Activated T-helper 1 cell treated with Interleukin-2 at 50 U/mL for 16 hours (primary cell): ENCODE measurements at regions not wholly inside any gene's neighbourhood (a gene's known extent, or its start where the extent isn't known, plus 50 kb on each side); places are given as distances from the start of the nearest gene placed in this dataset.
"Not testable (repeated sequence)": the region's sequence is repeated elsewhere in the genome, so short reads cannot be mapped to it uniquely, and the experiment has no call there.

Experiments used
- DNase-seq: peaks from one replicate; pipeline ENCODE4 v3.0.0-alpha.2; 2020; ENCODE audit warnings: low read depth

- no peak for DNase-seq
Observed at GRCh38 chr10:123318516-123318915, 164.3 kb downstream of the BUB3 start.

GRCh38 chr10:123320091-123320490, 165.9 kb downstream of the BUB3 start:
- DNase-seq, result no peak

DNA sequence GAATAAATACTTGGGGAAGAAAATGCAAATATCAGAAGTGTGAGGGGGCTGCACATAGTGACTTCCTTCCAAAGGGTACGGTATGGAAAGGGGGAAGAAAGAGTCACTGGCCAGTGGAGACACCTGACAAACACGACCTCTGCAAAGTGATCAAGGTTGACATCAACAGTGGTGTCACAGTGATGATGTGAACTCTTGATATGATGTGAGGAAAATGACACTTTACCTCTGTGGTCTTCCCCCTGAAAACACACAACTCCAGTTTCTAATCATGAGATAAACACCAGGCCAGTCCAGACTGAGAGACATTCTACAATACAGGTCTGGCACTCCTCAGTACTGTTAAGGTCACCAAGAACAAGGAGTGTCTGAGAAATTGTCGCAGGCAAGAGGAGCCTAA, 169.7 kb downstream of the BUB3 start:
- DNase-seq, result no peak

DNA sequence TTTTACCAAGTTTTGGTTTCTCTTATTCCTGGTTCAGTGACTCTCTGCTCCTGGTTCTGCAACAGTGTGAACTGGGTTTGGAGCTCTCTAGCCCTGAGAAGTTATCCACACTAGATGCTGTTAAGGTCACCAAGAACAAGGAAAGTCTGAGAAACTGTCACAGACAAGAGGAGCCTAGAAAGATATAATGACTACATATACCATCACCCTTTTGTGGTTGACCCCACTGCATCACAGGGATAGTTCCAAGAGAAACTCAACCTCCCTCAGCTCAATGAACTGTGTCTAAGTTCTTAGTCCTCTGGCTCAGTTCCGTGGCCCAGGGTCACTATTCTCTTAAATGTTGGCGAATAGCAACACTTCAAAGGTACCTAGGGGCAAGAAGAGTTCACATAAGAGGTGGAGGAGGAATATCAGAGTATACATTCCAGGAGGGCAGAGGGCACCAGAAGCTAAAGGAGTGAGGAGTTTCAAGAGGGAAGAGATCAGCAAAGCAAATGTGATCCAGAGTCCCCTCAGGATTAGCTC, 171.5 kb downstream of the BUB3 start:
- DNase-seq, result no peak

DNA sequence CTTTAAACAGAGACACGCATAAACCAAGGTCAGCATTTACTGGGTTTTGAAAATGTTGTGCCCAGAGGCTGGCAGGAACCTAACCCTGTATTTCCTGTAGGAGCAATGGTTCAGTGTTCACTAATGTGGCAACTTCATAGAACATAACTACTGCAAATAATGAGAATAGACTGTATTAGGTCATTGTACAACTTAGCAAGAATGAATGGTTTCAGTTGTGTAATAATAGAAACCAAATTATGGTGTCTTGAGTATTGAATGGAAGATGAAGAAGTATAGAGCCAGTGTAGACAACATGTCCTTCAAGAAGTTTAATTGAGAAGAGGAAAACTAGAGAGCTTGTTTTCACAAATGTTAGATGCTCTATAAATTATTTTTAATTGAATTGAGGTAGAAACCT, 172.5 kb downstream of the BUB3 start:
- no peak for DNase-seq

GRCh38 chr10:123327450-123327849, 173.2 kb downstream of the BUB3 start:
- no peak for DNase-seq

DNA sequence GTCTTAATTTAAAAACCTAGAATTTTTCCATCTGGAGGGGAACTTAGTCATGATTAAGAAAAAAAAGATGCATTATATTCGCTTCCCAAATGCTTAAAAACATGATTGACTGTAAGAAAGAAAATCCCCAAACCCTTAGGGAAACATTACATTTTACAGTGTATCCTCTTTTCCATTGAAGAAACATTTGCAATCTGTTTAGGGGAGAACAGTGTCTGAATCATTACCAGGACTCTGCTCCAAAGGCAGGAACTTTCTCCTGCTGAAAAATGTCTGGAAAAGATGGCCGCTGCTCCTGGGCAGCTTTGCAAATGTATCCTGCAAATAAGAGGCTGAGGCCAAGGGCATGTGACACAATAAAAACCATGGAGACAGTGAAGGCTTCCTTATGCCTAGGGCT, 173.7 kb downstream of the BUB3 start:
- no peak for DNase-seq

- DNase-seq, result no peak
Observed at GRCh38 chr10:123331438-123331837, 177.2 kb downstream of the BUB3 start.

DNA sequence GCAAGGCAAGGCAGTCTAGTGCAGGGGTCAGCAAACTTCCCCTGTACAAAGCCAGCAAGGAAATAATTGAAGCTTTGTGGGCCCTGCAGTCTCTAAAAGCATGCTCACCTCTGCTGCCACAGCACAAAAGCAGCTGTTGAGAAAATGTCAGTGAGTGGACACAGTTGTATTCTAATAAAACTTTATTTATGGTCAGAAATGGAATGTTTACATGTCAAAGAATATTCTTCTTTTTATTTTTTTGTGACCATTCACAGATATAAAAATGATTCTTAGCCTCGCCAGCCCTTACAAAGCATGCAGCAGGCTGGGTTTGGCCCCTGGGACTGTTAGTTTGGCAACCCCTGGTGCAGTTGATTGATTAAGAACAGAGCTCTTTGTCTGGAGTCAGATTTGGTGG, 192.4 kb downstream of the BUB3 start:
- DNase-seq, result no peak

DNA sequence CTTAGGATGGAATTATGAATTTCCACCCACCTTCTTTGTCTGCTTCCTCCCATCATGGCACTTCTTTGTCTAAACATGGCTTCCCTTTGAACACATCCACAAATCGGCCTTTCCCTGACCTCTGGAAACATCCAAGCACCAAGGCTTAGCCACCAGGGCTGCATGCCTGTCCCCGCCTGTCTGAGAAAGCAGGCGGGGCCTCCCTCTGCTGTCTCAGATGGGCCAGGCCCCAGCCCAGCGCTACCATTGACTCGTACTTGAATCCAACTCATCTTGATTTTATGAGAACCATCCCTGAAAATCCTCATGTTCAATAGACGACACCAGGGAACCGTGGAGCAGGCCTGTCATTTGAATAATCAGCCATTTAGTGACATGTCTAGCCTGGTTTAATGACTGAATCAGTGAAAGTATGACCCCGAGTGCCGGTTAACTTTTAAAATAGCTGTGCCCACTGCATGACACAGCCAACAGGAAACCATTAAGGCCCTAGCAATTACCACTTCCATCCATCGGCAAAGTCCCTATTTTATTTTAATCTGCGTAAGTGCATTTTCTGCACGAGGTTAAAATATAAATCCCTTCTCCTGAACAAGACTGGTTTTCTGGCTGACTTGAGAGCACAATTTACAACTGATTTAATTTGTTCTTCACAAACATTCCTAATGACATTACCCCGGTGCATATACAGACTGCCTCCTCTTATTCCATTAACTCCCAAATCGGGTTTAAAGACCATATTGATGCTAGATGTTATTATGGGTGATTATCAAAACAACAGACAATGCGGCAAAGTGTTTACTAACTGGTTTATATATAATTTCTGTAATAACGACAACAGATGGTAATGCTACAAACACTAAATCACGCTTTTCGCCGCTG, 194.7 kb downstream of the BUB3 start:
- no peak for DNase-seq

- DNase-seq, result no peak
Observed at GRCh38 chr10:123351715-123352114, 197.5 kb downstream of the BUB3 start.

GRCh38 chr10:123354521-123354920, 200.3 kb downstream of the BUB3 start:
- no peak for DNase-seq

GRCh38 chr10:123355748-123356481, 201.7 kb downstream of the BUB3 start:
- DNase-seq, result no peak

GRCh38 chr10:123356799-123357198, 202.6 kb downstream of the BUB3 start:
- no peak for DNase-seq

DNA sequence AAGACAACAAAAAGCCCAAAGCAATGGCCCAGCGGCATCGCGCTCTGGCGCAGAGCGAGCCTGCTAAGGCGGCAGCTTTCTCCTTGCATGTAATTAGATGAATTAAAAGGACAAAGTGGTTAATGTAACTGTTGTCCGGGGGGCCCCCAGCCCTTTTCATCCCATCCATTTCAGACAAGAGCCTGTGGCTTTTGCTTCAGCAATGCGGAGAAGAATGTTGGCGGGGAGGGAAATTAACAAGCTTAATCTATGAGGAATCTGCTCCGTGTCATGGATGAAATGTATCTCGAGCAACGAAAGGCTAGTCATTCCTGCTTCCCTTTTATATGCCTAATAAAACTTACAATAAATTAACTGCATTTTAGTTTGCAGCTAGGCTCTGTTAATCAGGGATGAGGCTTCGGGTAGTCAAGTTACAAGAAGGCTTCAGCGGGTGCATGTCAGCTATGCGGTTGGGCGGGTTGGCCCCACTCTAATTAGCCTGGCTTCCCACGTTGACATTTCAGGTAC, 203.3 kb downstream of the BUB3 start:
- DNase-seq, result no peak

GRCh38 chr10:123359539-123359938, 205.3 kb downstream of the BUB3 start:
- DNase-seq, result no peak

DNA sequence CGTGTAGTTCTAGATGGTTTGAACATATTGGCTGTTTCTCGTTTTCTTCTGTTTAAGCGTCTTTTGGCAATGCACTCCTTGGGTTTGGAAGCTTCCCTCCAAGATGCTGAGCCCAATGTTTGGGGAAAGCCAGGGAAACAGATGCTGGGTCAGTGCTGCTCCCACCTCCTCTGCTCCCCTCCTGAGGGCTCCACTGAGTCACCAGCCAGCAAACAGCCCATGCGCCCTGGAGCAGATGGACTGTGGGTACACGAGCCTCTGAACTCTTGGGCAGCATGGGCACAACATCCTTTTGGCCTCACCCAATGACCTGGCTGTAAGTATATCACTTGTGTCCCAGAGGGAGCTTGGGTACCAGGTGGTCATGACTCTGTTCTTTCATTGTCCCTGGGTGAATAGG, 207.6 kb downstream of the BUB3 start:
- no peak for DNase-seq

GRCh38 chr10:123367195-123367594, 213.0 kb downstream of the BUB3 start:
- no peak for DNase-seq

DNA sequence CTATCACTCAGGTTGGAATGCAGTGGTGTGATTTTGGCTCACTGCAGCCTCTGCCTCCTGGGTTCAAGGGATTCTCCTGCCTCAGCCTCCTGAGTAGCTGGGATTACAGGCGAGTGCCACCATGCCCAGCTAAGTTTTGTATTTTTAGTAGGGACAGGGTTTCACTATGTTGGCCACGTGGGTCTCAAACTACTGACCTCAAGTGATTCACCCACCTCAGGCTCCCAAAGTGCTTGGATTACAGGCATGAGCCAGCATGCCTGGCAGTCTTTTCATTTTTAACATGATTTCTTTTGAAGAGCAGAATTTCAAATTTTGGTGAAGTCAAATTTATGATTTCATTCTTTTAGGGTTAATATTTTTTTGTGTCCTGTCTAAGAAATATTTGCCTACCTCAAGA, 217.4 kb downstream of the BUB3 start:
- DNase-seq, result not testable (repeated sequence)

DNA sequence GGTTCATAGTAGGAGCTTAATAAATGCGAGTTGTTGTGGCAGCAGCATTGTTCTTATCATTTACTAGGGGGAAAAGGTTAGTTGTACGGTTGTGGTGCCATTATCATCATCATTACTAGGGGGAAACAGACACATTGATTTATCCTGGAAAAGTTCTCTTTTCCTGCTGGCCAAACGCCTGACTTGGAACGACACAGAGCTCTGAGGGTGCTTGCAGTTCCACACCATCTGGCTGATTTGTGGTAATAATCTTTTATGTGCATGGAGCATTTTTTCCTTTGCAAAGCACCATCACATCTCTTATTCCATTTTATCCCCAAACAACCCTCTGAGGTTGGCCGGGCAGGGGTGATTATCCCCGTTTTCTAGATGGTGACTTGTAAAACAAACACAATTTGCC, 219.4 kb downstream of the BUB3 start:
- DNase-seq, result no peak

GRCh38 chr10:123375097-123375496, 220.9 kb downstream of the BUB3 start:
- DNase-seq, result no peak

DNA sequence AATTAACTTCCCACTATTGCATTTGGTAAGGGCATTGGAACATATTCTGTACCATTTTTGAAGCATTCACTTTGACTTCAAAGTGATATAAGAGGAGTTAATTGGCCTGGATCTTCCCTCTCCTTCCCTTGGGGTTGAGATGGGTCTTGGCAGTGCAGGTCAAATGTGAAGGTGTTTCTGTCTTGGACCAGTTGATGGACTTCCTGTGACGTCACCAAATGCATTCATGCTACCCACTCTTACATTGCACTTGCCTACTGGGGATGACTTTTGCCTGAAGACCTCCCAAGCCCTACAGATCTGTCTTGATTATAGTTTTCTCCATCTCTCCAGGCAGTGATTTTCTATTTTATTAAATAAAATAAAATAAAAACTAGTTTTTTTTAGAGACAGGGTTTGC, 221.5 kb downstream of the BUB3 start:
- no peak for DNase-seq

DNA sequence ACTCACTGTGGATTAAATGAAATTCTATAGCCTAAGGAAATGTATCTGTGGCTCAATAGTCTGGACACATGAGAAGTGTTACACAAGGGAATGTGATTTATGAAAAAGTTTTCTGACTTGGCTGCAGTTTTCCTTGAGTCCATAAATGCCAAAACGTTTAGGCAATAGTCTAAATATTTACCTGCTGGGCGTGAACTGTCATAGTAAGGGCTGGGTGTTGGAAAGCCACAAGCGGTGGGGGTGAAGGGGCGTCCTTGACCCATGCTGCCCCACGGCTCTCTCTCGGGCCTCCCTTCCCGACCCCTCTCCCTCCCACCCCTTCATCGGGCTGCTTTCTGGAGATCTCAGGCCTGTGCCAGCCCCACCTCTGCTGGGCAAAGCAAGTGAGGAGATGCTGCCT, 223.7 kb downstream of the BUB3 start:
- no peak for DNase-seq
